HG02885 (cell line): ENCODE measurements at regions not wholly inside any gene's neighbourhood (a gene's known extent, or its start where the extent isn't known, plus 50 kb on each side); places are given as distances from the start of the nearest gene placed in this dataset.

Experiments used
- ATAC-seq: cut with Tn5 transposase; IDR thresholded peaks from one replicate; pipeline ENCODE4 v1.9.1; 2021; ENCODE audit warnings: mild to moderate bottlenecking; ENCODE audit not compliant: unreplicated experiment, poor library complexity

- ATAC-seq, result no peak
Measured at GRCh38 chr12:11946161-11946560, 124.6 kb upstream of the BCL2L14 start.

- no peak for ATAC-seq
Measured at GRCh38 chr12:11947213-11947612, 123.5 kb upstream of the BCL2L14 start.

- ATAC-seq, result no peak
Measured at GRCh38 chr12:11949738-11950411, 120.9 kb upstream of the BCL2L14 start.

GRCh38 chr12:11951209-11951608 is 119.5 kb upstream of the BCL2L14 start:
- no peak for ATAC-seq

- ATAC-seq, result no peak
Measured at GRCh38 chr12:11953523-11953922, 117.2 kb upstream of the BCL2L14 start.

GRCh38 chr12:11954181-11954580 is 116.6 kb upstream of the BCL2L14 start:
- ATAC-seq, result no peak

- no peak for ATAC-seq
Measured at GRCh38 chr12:11958221-11959091, 112.3 kb upstream of the BCL2L14 start.

GRCh38 chr12:11959117-11959823 is 111.5 kb upstream of the BCL2L14 start:
- no peak for ATAC-seq

- no peak for ATAC-seq
Measured at GRCh38 chr12:11960646-11961045, 110.1 kb upstream of the BCL2L14 start.

GRCh38 chr12:11961686-11962085 is 109.1 kb upstream of the BCL2L14 start:
- no peak for ATAC-seq

- no peak for ATAC-seq
Measured at GRCh38 chr12:11962860-11963259, 107.9 kb upstream of the BCL2L14 start.

- no peak for ATAC-seq
Measured at GRCh38 chr12:11963841-11964471, 106.8 kb upstream of the BCL2L14 start.

GRCh38 chr12:11965258-11965910 is 105.4 kb upstream of the BCL2L14 start:
- ATAC-seq, result no peak

- ATAC-seq, result no peak
Measured at GRCh38 chr12:11967376-11968047, 103.2 kb upstream of the BCL2L14 start.

- no peak for ATAC-seq
Measured at GRCh38 chr12:11968048-11968383, 102.7 kb upstream of the BCL2L14 start.

GRCh38 chr12:11968516-11968915 is 102.2 kb upstream of the BCL2L14 start:
- no peak for ATAC-seq

GRCh38 chr12:11969437-11970154 is 101.1 kb upstream of the BCL2L14 start:
- peak; percentile 86 for ATAC-seq

- ATAC-seq, result no peak
Measured at GRCh38 chr12:11970155-11970520, 100.6 kb upstream of the BCL2L14 start.

GRCh38 chr12:11973396-11973795 is 97.3 kb upstream of the BCL2L14 start:
- ATAC-seq, result no peak
